NCI-H1436 (cell line): ENCODE measurements at regions not wholly inside any gene's neighbourhood (a gene's known extent, or its start where the extent isn't known, plus 50 kb on each side); places are given as distances from the start of the nearest gene placed in this dataset.

Experiments used
- DNase-seq: peaks from one replicate; lab custom pipeline; 2025; lab: John Stamatoyannopoulos, UW

DNA sequence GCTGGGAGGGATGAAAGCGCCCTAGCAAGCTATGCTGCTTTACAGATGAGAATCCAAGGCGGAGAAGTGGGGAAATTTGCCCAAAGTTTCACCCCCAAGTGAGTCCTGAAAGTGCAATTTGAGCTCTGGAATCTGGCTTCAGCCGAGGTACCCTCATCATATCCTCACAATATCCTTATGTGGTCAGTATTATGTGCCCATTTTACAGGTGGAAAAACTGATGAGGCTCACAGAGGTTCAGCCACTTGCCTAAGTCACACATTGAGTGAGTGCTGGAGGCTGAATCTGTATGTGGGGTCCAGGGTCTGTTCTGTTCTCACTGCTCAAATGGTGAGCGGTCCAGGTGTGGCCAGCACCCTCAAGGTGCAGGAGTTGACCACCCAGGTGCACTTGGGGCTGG is 85.3 kb downstream of the MATN1 start:
- DNase-seq, result no peak

- DNase-seq, result peak; percentile 31
Measured at GRCh38 chr1:30637183-30637980, 86.0 kb downstream of the MATN1 start.

- no peak for DNase-seq
Measured at GRCh38 chr1:30636621-30637020, 86.8 kb downstream of the MATN1 start.

DNA sequence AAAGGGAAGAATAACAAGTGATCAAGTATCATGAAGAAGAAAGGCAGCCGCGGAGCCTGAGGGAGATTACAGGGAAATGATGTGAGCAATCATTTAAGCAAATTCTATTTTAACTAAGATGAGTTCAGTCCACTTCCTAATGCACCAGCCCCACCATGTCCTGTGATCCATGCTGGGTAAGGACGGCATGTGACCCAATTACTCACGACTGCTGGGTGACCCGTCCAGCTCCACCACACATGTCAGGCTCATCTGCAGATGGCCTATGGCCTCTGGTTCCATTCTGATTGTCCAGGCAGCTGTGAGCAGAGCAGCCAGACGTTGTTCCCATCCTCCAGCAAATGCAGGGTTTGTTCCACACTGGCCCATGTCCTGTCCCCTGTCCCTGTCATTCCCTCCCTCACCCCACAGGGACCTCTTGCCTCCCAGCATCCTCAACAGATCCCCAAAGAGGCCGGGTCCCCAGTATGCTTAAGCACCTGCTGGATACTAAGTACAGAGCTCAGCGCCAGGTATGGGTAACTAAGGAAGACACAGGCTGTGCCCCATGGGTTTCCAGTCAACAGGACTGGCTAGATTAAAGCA is 87.9 kb downstream of the MATN1 start:
- no peak for DNase-seq

DNA sequence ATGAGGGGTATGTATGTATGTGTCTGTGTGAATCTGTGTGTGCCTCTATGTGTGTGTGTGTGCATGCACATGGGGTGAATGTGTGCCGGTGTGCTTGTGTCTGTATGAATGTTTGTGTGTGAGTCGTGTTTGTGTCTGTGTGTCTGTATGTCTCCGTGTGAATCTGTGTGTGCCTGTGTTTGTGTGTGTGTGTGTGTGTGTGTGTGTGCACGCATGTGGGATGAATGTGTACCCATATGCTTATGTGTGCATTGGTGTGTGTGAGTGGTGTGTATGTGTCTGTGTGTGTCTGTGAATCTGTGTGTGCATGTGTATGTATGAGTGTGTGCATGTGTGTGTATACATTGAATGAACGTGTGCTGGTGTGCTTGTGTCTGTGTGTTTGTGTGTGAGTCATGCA is 88.9 kb downstream of the MATN1 start:
- no peak for DNase-seq

GRCh38 chr1:30633294-30633693 is 90.1 kb downstream of the MATN1 start:
- no peak for DNase-seq

- DNase-seq, result no peak
Measured at GRCh38 chr1:30632481-30632880, 90.9 kb downstream of the MATN1 start.

GRCh38 chr1:30631700-30632099 is 91.7 kb downstream of the MATN1 start:
- DNase-seq, result no peak

GRCh38 chr1:30629501-30629900 is 93.9 kb downstream of the MATN1 start:
- DNase-seq, result no peak

DNA sequence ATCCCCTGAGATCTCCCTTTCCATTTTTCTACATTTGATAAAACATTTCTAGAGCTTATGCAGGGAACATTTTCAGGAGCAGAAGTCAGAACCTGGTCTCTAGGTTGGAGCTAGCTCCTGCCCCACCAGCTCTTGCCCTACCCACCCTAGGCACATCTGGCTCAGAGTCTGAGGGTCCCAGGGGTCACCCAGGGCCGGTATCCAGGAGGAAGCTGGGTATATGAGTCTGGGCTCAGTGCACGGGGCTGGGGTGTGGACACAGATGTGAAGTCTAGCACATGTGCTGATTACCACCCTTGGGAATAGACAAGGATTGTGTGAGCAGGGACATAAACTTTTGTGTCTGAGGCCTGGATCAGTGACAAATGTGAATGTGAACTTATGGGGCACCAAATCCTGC is 95.4 kb downstream of the MATN1 start:
- no peak for DNase-seq

GRCh38 chr1:30627206-30627605 is 96.2 kb downstream of the MATN1 start:
- DNase-seq, result no peak

DNA sequence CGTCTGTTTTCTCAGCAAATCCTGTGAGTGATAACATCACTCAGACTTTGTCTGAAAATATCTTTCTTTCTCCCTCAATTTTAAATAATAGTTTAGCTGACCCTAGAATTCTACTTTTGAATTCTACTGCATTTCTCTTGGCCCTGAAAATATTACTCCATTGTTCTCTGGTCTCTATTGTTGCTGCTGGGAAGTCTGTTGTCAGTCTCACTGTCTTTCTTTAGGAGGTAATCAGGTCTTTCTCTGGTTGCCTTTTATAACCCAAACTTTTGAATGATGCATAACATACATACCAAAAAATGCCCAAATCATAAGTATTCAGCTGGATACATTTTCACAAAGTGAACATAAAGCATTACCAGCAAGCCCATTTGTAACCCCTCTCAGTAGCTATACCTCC is 100.0 kb downstream of the MATN1 start:
- DNase-seq, result no peak

- no peak for DNase-seq
Measured at GRCh38 chr1:30619619-30620018, 103.8 kb downstream of the MATN1 start.

GRCh38 chr1:30618335-30618747 is 105.0 kb downstream of the MATN1 start:
- no peak for DNase-seq

- no peak for DNase-seq
Measured at GRCh38 chr1:30616759-30617158, 106.6 kb downstream of the MATN1 start.

- DNase-seq, result no peak
Measured at GRCh38 chr1:30615816-30616590, 107.4 kb downstream of the MATN1 start.

GRCh38 chr1:30615076-30615795 is 108.1 kb downstream of the MATN1 start:
- no peak for DNase-seq

DNA sequence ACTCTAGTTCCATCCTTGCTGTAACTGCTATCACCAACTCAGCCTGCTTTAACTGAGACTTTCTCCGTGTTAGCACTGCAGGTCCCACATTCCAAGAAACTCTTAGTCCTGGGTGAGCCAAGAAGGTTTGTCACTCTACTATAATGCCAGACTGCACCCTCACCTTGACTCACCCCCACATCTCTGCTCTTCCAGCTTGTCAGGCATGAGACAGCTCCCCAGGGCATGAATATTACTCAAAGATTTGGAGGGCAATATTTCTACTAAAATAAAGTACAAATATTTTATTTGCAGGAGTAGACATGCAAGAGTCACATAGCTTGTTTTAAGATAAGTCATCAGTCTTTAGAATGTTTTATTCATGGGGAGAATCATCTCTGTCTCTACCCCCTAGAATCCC is 110.2 kb downstream of the MATN1 start:
- no peak for DNase-seq

DNA sequence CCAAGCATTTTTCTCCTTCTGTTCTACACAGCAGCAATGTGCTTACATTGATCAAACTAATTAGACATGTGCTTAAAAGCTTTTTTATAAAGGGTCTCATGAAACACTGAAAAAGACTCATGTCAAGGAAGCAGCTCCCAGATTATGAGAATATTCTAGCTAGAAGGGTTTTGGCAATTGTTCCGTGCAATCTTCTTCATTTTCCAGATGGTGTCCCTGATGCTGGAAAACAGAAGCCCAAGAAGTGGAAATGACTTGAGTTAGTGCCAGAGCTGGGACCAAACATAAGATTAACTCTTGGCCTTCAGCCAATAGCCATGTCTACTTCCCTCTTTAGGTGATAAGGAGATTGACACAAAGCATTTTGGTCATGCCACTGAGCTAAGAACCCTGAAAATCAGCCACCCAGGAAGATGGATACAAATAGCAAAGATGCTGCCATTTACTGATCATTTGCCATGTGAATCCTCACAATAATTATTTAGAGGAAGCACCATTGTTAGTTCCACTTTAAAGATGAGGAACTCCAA is 110.8 kb downstream of the MATN1 start:
- DNase-seq, result no peak

DNA sequence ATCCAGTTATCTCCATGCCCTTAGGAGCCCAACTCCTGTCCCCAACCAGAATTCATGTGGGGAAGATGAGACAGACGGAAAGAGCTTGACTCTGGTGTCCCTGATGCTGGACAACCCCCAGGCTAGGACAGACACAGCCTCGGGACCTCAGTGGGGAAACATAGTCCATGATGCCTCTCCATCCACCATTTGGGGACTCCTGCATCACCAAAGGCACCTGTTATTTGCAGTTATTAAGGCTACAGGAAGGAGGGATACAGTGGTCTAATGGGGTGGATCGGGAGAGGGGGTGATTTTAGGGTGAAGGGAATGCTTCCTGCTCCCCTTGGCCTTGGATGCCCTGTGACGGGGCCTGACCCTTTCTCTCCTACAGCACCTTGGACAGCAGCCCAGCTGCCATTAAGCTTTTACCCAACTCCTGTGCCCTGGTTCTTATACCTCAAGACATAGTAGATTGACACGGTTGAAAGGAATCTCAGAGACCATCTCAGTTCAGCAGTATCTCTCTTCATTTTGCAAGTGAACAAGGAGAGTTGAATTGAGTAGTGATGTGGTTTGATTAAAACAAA is 111.6 kb downstream of the MATN1 start:
- no peak for DNase-seq

- no peak for DNase-seq
Measured at GRCh38 chr1:30610917-30611316, 112.5 kb downstream of the MATN1 start.

DNA sequence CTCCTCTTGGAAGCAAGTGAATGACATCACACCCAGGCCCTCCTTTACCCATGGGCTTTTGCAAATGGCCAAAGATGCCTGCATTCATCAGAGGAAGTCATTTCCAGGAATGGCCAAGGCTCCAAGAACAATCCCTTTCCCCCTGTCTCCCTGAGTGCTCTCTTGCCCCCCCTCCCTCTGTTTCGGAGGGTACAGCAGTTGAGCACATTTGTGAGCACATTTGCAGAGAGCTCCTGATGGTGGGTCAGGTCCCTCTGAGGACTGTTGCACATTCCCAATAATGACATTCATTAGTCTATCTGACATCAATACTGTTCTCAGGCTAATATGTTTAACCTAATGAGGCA is 113.4 kb downstream of the MATN1 start:
- no peak for DNase-seq
